ENCODE measurements at regions not wholly inside any gene's neighbourhood (a gene's known extent, or its start where the extent isn't known, plus 50 kb on each side); places are given as distances from the start of the nearest gene placed in this dataset.

GRCh38 chr12:47015381-47015780, 64.0 kb upstream of the PCED1B start:
- no peak for TF ChIP-seq CTCF (IDR thresholded peaks at IDR 0.05)
- H3K4me1 Mint-ChIP-seq (ENCODE audit: low read depth), result peaks cover 19% of the 10 kb centered on the region

GRCh38 chr12:47017041-47017713, 62.2 kb upstream of the PCED1B start:
- DNase-seq (ENCODE audit: low spot score), result no peak
- peaks cover 28% of the 10 kb centered on the region for H3K4me1 Mint-ChIP-seq (ENCODE audit: low read depth)
- no peaks in the 10 kb centered on the region for H3K36me3 Mint-ChIP-seq (ENCODE audit: low read depth)
- no peak overlapping the region for H3K27ac Mint-ChIP-seq (ENCODE audit: unreplicated experiment)
- TF ChIP-seq CTCF (IDR thresholded peaks at IDR 0.05), result no peak
- H3K27me3 Mint-ChIP-seq (ENCODE audit: low read depth), result no peaks in the 10 kb centered on the region
- no peak overlapping the region for H3K4me3 Mint-ChIP-seq (ENCODE audit: unreplicated experiment)
- H3K9me3 Mint-ChIP-seq (ENCODE audit: low read depth), result peaks cover 4% of the 10 kb centered on the region

More at GRCh38 chr12:47015381-47015780, 64.0 kb upstream of the PCED1B start:
- H3K27me3 Mint-ChIP-seq (ENCODE audit: low read depth), result no peaks in the 10 kb centered on the region
- H3K4me3 Mint-ChIP-seq (ENCODE audit: unreplicated experiment), result no peak overlapping the region
- H3K27ac Mint-ChIP-seq (ENCODE audit: unreplicated experiment), result no peak overlapping the region
- no peak for DNase-seq (ENCODE audit: low spot score)
- no peaks in the 10 kb centered on the region for H3K36me3 Mint-ChIP-seq (ENCODE audit: low read depth)
- peaks cover 4% of the 10 kb centered on the region for H3K9me3 Mint-ChIP-seq (ENCODE audit: low read depth)

- Mint-ChIP-seq H3K36me3 (ENCODE audit: low read depth) (no peaks in the 10 kb centered on the region), H3K9me3 (ENCODE audit: low read depth) (peaks cover 4% of the 10 kb centered on the region), H3K27me3 (ENCODE audit: low read depth) (no peaks in the 10 kb centered on the region), H3K4me1 (ENCODE audit: low read depth) (peaks cover 37% of the 10 kb centered on the region), H3K4me3 (ENCODE audit: unreplicated experiment) (no peak overlapping the region), H3K27ac (ENCODE audit: unreplicated experiment) (no peak overlapping the region)
- no peak for DNase-seq (ENCODE audit: low spot score)
- no peak for TF ChIP-seq CTCF (IDR thresholded peaks at IDR 0.05)
These were observed 61.4 kb upstream of the PCED1B start for GRCh38 chr12:47017901-47018475.

GRCh38 chr12:47020211-47020821, 59.1 kb upstream of the PCED1B start:
- TF ChIP-seq CTCF (IDR thresholded peaks at IDR 0.05), result no peak
- Mint-ChIP-seq H3K27ac (ENCODE audit: unreplicated experiment) (no peak overlapping the region), H3K4me3 (ENCODE audit: unreplicated experiment) (no peak overlapping the region), H3K4me1 (ENCODE audit: low read depth) (peaks cover 32% of the 10 kb centered on the region), H3K27me3 (ENCODE audit: low read depth) (no peaks in the 10 kb centered on the region), H3K36me3 (ENCODE audit: low read depth) (no peaks in the 10 kb centered on the region), H3K9me3 (ENCODE audit: low read depth) (peaks cover 4% of the 10 kb centered on the region)
- DNase-seq (ENCODE audit: low spot score), result no peak

- peak; percentile 92 for TF ChIP-seq CTCF (IDR thresholded peaks at IDR 0.05)
- Mint-ChIP-seq H3K4me3 (ENCODE audit: unreplicated experiment) (no peak overlapping the region), H3K36me3 (ENCODE audit: low read depth) (no peaks in the 10 kb centered on the region), H3K4me1 (ENCODE audit: low read depth) (peaks cover 32% of the 10 kb centered on the region), H3K27ac (ENCODE audit: unreplicated experiment) (peak overlapping the region; percentile 57), H3K9me3 (ENCODE audit: low read depth) (peaks cover 4% of the 10 kb centered on the region), H3K27me3 (ENCODE audit: low read depth) (no peaks in the 10 kb centered on the region)
- no peak for DNase-seq (ENCODE audit: low spot score)
These were observed 58.1 kb upstream of the PCED1B start for GRCh38 chr12:47021298-47021697.

Data from chondrocyte (in vitro differentiated cells).